ENCODE measurements at regions not wholly inside any gene's neighbourhood (a gene's known extent, or its start where the extent isn't known, plus 50 kb on each side); places are given as distances from the start of the nearest gene placed in this dataset.

GRCh38 chr5:25850581-25850980 lies 1187.8 kb downstream of the CDH9 start:
- TF ChIP-seq CTCF (IDR thresholded peaks at IDR 0.05) (no peak), POLR2A (IDR thresholded peaks at IDR 0.05) (no peak)
